Lung microvascular endothelial cell (primary cell): ENCODE measurements at regions not wholly inside any gene's neighbourhood (a gene's known extent, or its start where the extent isn't known, plus 50 kb on each side); places are given as distances from the start of the nearest gene placed in this dataset.

Experiments
- DNase-seq, 2 donors: peaks; one replicate each; pipeline versions ENCODE4 v3.0.0 to v3.0.0-alpha.2; 2010; ENCODE audit warnings: low read depth in 2 of 2

- peak in 1 of 2 donors; percentile 11 for DNase-seq
These were observed 72.5 kb upstream of the AGTR1 start for GRCh38 chr3:148625095-148625736.

- peak in 1 of 2 donors; percentile 71 for DNase-seq
These were observed 71.7 kb upstream of the AGTR1 start for GRCh38 chr3:148625991-148626390.

GRCh38 chr3:148629006-148629405, 68.7 kb upstream of the AGTR1 start:
- DNase-seq, result no peak

- DNase-seq, result peak in 1 of 2 donors; percentile 30
These were observed 66.4 kb upstream of the AGTR1 start for GRCh38 chr3:148631124-148631903.

- DNase-seq, result no peak
These were observed 56.0 kb upstream of the AGTR1 start for GRCh38 chr3:148641722-148642121.

- no peak for DNase-seq
These were observed 55.5 kb upstream of the AGTR1 start for GRCh38 chr3:148642214-148642613.

- peak in 1 of 2 donors; percentile 55 for DNase-seq
These were observed 55.1 kb upstream of the AGTR1 start for GRCh38 chr3:148642616-148643015.

GRCh38 chr3:148643389-148643840, 54.3 kb upstream of the AGTR1 start:
- DNase-seq, result peak in 1 of 2 donors; percentile 40

- no peak for DNase-seq
These were observed 51.5 kb upstream of the AGTR1 start for GRCh38 chr3:148646126-148646665.
